SK-N-SH (cell line): ENCODE measurements at regions not wholly inside any gene's neighbourhood (a gene's known extent, or its start where the extent isn't known, plus 50 kb on each side); places are given as distances from the start of the nearest gene placed in this dataset.

ENCODE experiments used
- CTCF ChIP-seq: fragments of 200-600 bp; sonication (generic); IDR thresholded peaks from 2 replicates; pipeline ENCODE4 v1.6.1; 2017; ENCODE audit warnings: antibody characterized with exemption, mild to moderate bottlenecking, moderate library complexity
- RFX5 ChIP-seq: IDR thresholded peaks from 2 replicates; pipeline ENCODE4 v1.6.1; 2012; ENCODE audit warnings: mild to moderate bottlenecking, improper control_type of control experiment, low read length
- USF1 ChIP-seq: IDR thresholded peaks from 2 replicates; pipeline ENCODE4 v1.4.0; 2012; ENCODE audit warnings: low read depth, borderline replicate concordance
- YY1 ChIP-seq: IDR thresholded peaks from 2 replicates; pipeline ENCODE4 v1.4.0; 2012; ENCODE audit warnings: low read depth, mild to moderate bottlenecking

- TF ChIP-seq USF1 (no peak), YY1 (no peak), CTCF (no peak), RFX5 (no peak)
Measured at GRCh38 chr2:150686391-150686790, 198.9 kb upstream of the RND3 start.
